ENCODE measurements at regions not wholly inside any gene's neighbourhood (a gene's known extent, or its start where the extent isn't known, plus 50 kb on each side); places are given as distances from the start of the nearest gene placed in this dataset.
"Not testable (repeated sequence)": the region's sequence is repeated elsewhere in the genome, so short reads cannot be mapped to it uniquely, and the experiment has no call there.

GRCh38 chr7:137107802-137108201 is 235.7 kb downstream of the PTN start:
- not testable (repeated sequence) for FAIRE-seq

- FAIRE-seq, result not testable (repeated sequence)
Measured at GRCh38 chr7:137103526-137103925, 235.1 kb downstream of the CHRM2 start.

- no peak for FAIRE-seq
Measured at GRCh38 chr7:137097111-137097510, 228.7 kb downstream of the CHRM2 start.

- FAIRE-seq, result no peak
Measured at GRCh38 chr7:137096607-137097006, 228.2 kb downstream of the CHRM2 start.

- FAIRE-seq, result no peak
Measured at GRCh38 chr7:137093198-137093597, 224.7 kb downstream of the CHRM2 start.

- no peak for FAIRE-seq
Measured at GRCh38 chr7:137091396-137091795, 222.9 kb downstream of the CHRM2 start.

- FAIRE-seq, result no peak
Measured at GRCh38 chr7:137086896-137087295, 218.4 kb downstream of the CHRM2 start.

GRCh38 chr7:137084607-137085380 is 216.3 kb downstream of the CHRM2 start:
- FAIRE-seq, result no peak

GRCh38 chr7:137082391-137082790 is 213.9 kb downstream of the CHRM2 start:
- FAIRE-seq, result no peak

GRCh38 chr7:137081321-137082093 is 213.1 kb downstream of the CHRM2 start:
- FAIRE-seq, result no peak

- no peak for FAIRE-seq
Measured at GRCh38 chr7:137080516-137081203, 212.2 kb downstream of the CHRM2 start.

- no peak for FAIRE-seq
Measured at GRCh38 chr7:137078781-137079180, 210.3 kb downstream of the CHRM2 start.

GRCh38 chr7:137074391-137075030 is 206.1 kb downstream of the CHRM2 start:
- no peak for FAIRE-seq

GRCh38 chr7:137073571-137074325 is 205.3 kb downstream of the CHRM2 start:
- FAIRE-seq, result no peak
